ENCODE measurements at regions not wholly inside any gene's neighbourhood (a gene's known extent, or its start where the extent isn't known, plus 50 kb on each side); places are given as distances from the start of the nearest gene placed in this dataset.
"Not testable (repeated sequence)": the region's sequence is repeated elsewhere in the genome, so short reads cannot be mapped to it uniquely, and the experiment has no call there.

- no peak overlapping the region for H3K27ac ChIP-seq (ENCODE audit: low read depth in 1 of 2, low read length in 1 of 2)
- H3K4me3 ChIP-seq: no peak overlapping the region
- ATAC-seq (ENCODE audit: insufficient read depth, low FRiP score): no peak
- WGBS, 2 donors: 63 to 85% methylated on average over 3 of the region's 3 CpGs
- H3K27me3 ChIP-seq (ENCODE audit: control insufficient read depth in 3 of 3, insufficient read depth in 3 of 3, low read length in 2 of 3): no peaks in the 10 kb centered on the region
- no peaks in the 10 kb centered on the region for H3K4me1 ChIP-seq (ENCODE audit: control insufficient read depth in 5 of 5, insufficient read depth in 5 of 5, low read length in 5 of 5)
- no peak for TF ChIP-seq CTCF (IDR thresholded peaks at IDR 0.05; ENCODE audit: control extremely low read depth, extremely low read depth)
- no peak overlapping the region for H3K9ac ChIP-seq (ENCODE audit: insufficient read depth in 1 of 2, low read length in 2 of 2)
- no peaks in the 10 kb centered on the region for H3K36me3 ChIP-seq (ENCODE audit: control insufficient read depth in 4 of 4, insufficient read depth in 4 of 4, low read length in 4 of 4)
- H3K9me3 ChIP-seq (ENCODE audit: control insufficient read depth in 4 of 4, insufficient read depth in 3 of 4, low read length in 3 of 4): peaks cover 0 to 1% (median 0%) of the 10 kb centered on the region in 4 donors
- DNase-seq: peak in 2 of 3 donors; percentile 59 to 71
Observed at GRCh38 chrX:118271775-118272174, 74.1 kb upstream of the WDR44 start.

- Histone ChIP-seq H3K36me3 (ENCODE audit: control insufficient read depth in 4 of 4, insufficient read depth in 4 of 4, low read length in 4 of 4) (no peaks in the 10 kb centered on the region), H3K4me3 (no peak overlapping the region)
Observed at GRCh38 chrX:118272242-118272641, 73.7 kb upstream of the WDR44 start.

GRCh38 chrX:118286066-118286762 lies 59.7 kb upstream of the WDR44 start:
- H3K4me1 ChIP-seq (ENCODE audit: control insufficient read depth in 5 of 5, insufficient read depth in 5 of 5, low read length in 5 of 5): no peaks in the 10 kb centered on the region
- no peaks in the 10 kb centered on the region for H3K27me3 ChIP-seq (ENCODE audit: control insufficient read depth in 3 of 3, insufficient read depth in 3 of 3, low read length in 2 of 3)
- TF ChIP-seq CTCF (IDR thresholded peaks at IDR 0.05; ENCODE audit: control extremely low read depth, extremely low read depth): no peak
- H3K9ac ChIP-seq (ENCODE audit: insufficient read depth in 1 of 2, low read length in 2 of 2): no peak overlapping the region
- no peaks in the 10 kb centered on the region for H3K36me3 ChIP-seq (ENCODE audit: control insufficient read depth in 4 of 4, insufficient read depth in 4 of 4, low read length in 4 of 4)
- no peak overlapping the region for H3K4me3 ChIP-seq
- no peak overlapping the region for H3K27ac ChIP-seq (ENCODE audit: low read depth in 1 of 2, low read length in 1 of 2)
- DNase-seq (no peak), ATAC-seq (ENCODE audit: insufficient read depth, low FRiP score) (no peak)
- H3K9me3 ChIP-seq (ENCODE audit: control insufficient read depth in 4 of 4, insufficient read depth in 3 of 4, low read length in 3 of 4): no peaks in the 10 kb centered on the region
- WGBS, 2 donors: 52 to 61% methylated on average over 4 of the region's 4 CpGs

More at GRCh38 chrX:118272242-118272641, 73.7 kb upstream of the WDR44 start:
- H3K4me1 ChIP-seq (ENCODE audit: control insufficient read depth in 5 of 5, insufficient read depth in 5 of 5, low read length in 5 of 5): no peaks in the 10 kb centered on the region
- H3K27me3 ChIP-seq (ENCODE audit: control insufficient read depth in 3 of 3, insufficient read depth in 3 of 3, low read length in 2 of 3): no peaks in the 10 kb centered on the region
- H3K27ac ChIP-seq (ENCODE audit: low read depth in 1 of 2, low read length in 1 of 2): no peak overlapping the region
- no peak overlapping the region for H3K9ac ChIP-seq (ENCODE audit: insufficient read depth in 1 of 2, low read length in 2 of 2)
- DNase-seq (peak in 2 of 3 donors; percentile 32 to 39), ATAC-seq (ENCODE audit: insufficient read depth, low FRiP score) (no peak)
- no peaks in the 10 kb centered on the region for H3K9me3 ChIP-seq (ENCODE audit: control insufficient read depth in 4 of 4, insufficient read depth in 3 of 4, low read length in 3 of 4)
- TF ChIP-seq CTCF (IDR thresholded peaks at IDR 0.05; ENCODE audit: control extremely low read depth, extremely low read depth): no peak

- H3K27ac ChIP-seq (ENCODE audit: low read depth in 1 of 2, low read length in 1 of 2); H3K9me3 ChIP-seq (ENCODE audit: control insufficient read depth in 4 of 4, insufficient read depth in 3 of 4, low read length in 3 of 4); H3K36me3 ChIP-seq (ENCODE audit: control insufficient read depth in 4 of 4, insufficient read depth in 4 of 4, low read length in 4 of 4); H3K4me3 ChIP-seq; H3K4me1 ChIP-seq (ENCODE audit: control insufficient read depth in 5 of 5, insufficient read depth in 5 of 5, low read length in 5 of 5); H3K27me3 ChIP-seq (ENCODE audit: control insufficient read depth in 3 of 3, insufficient read depth in 3 of 3, low read length in 2 of 3); ATAC-seq (ENCODE audit: insufficient read depth, low FRiP score); H3K9ac ChIP-seq (ENCODE audit: insufficient read depth in 1 of 2, low read length in 2 of 2): not testable (repeated sequence)
- peak in 2 of 3 donors; percentile 15 to 43 for DNase-seq
- 75 to 80% methylated on average over 1 of the region's 1 CpG for WGBS, 2 donors
Observed at GRCh38 chrX:118295818-118296217, 50.1 kb upstream of the WDR44 start.

All from lung (tissue), 11 donors.